GM12878 (cell line): ENCODE measurements at regions not wholly inside any gene's neighbourhood (a gene's known extent, or its start where the extent isn't known, plus 50 kb on each side); places are given as distances from the start of the nearest gene placed in this dataset.

Experiments used
- ATAC-seq: fragments of 200-7000 bp; cut with Tn5 transposase; 3 replicates; pipeline ENCODE4 v1.9.1; 2020; ENCODE audit warnings: mild to moderate bottlenecking, moderate library complexity
- BruUV-seq: library from RNA; stranded (reverse); fragments of 400-500 nt; replicated peaks from 2 replicates; lab custom pipeline; 2021; lab: Mats Ljungman, UMichigan
- CTCF ChIA-PET: fragments of 300-600 bp; sonication (Branson Sonifier 250); formaldehyde crosslinking; extraction: SDS; loops from one replicate; lab custom pipeline; 2021; ENCODE audit warnings: inconsistent platforms; lab: Yijun Ruan, JAX
- POLR2A ChIA-PET: fragments of 350-600 bp; formaldehyde crosslinking; extraction: SDS; loops from one replicate; lab custom pipeline; 2021; ENCODE audit warnings: inconsistent platforms; lab: Charles Lee
- RAD21 ChIA-PET: fragments of 300-600 bp; sonication (Branson Sonifier 250); formaldehyde crosslinking; loops from one replicate; lab custom pipeline; 2023; ENCODE audit warnings: antibody characterized with exemption; ENCODE audit not compliant: unreplicated experiment; lab: Charles Lee
- SMC1A ChIA-PET: fragments of 300-600 bp; sonication (Branson Sonifier 250); formaldehyde crosslinking; loops from one replicate; lab custom pipeline; 2023; ENCODE audit not compliant: unreplicated experiment, uncharacterized antibody; lab: Charles Lee
- DNase-seq: peaks from one replicate; pipeline ENCODE4 v3.0.0-alpha.2; 2011; ENCODE audit warnings: low read depth, low spot score
- FAIRE-seq: peaks from 3 replicates; lab custom pipeline; 2011; peaks lifted over from hg19 to GRCh38; lab: Jason Lieb, UNC
- H2AFZ ChIP-seq: 2 replicates; pipeline ENCODE4 v1.6.0; 2011; ENCODE audit warnings: low read depth, low read length, control low read depth; ENCODE audit not compliant: control insufficient read depth
- H3K27ac ChIP-seq: 2 replicates; pipeline ENCODE4 v1.5.1; 2011; ENCODE audit warnings: control low read depth; ENCODE audit not compliant: control insufficient read depth, insufficient read depth
- H3K27me3 ChIP-seq, 2 experiments: replicated peaks in 1 of 2; 2 replicates each; pipeline versions ENCODE4 v1.6.0 to v1.6.1; 2011; ENCODE audit warnings: low read length in 1 of 2; ENCODE audit not compliant: control insufficient read depth in 2 of 2, insufficient read depth in 2 of 2
- H3K36me3 ChIP-seq, 2 experiments: 2 replicates each; pipeline ENCODE4 v1.5.1; 2011; ENCODE audit warnings: low read length in 1 of 2; ENCODE audit not compliant: control insufficient read depth in 2 of 2, insufficient read depth in 2 of 2
- H3K4me1 ChIP-seq: 2 replicates; pipeline ENCODE4 v1.6.1; 2011; ENCODE audit warnings: mild to moderate bottlenecking, low read length, moderate library complexity, mixed read lengths; ENCODE audit not compliant: control insufficient read depth, insufficient read depth
- H3K4me2 ChIP-seq: 2 replicates; pipeline ENCODE4 v1.6.0; 2011; ENCODE audit warnings: control low read depth; ENCODE audit not compliant: control insufficient read depth, insufficient read depth
- H3K4me3 ChIP-seq: fragments of 200-600 bp; sonication (generic); 2 replicates; pipeline ENCODE4 v1.5.1; 2016
- H3K79me2 ChIP-seq: 2 replicates; pipeline ENCODE4 v1.6.0; 2011; ENCODE audit warnings: low read length; ENCODE audit not compliant: control insufficient read depth, insufficient read depth
- H3K9ac ChIP-seq: 2 replicates; pipeline ENCODE4 v1.8.0; 2011; ENCODE audit warnings: low read length, control low read depth, mixed read lengths; ENCODE audit not compliant: control insufficient read depth, insufficient read depth
- H3K9me3 ChIP-seq: replicated peaks from 3 replicates; pipeline ENCODE4 v1.5.1; 2011; ENCODE audit warnings: mild to moderate bottlenecking, low read length; ENCODE audit not compliant: control insufficient read depth, insufficient read depth
- H4K20me1 ChIP-seq: 2 replicates; pipeline ENCODE4 v1.6.0; 2011; ENCODE audit not compliant: control insufficient read depth, insufficient read depth
- CHD1 ChIP-seq: IDR thresholded peaks from 2 replicates; pipeline ENCODE4 v1.6.1; 2012; ENCODE audit warnings: low read depth, low read length, improper control_type of control experiment
- CREM ChIP-seq: IDR thresholded peaks from 2 replicates; pipeline ENCODE4 v1.6.1; 2014; ENCODE audit warnings: antibody characterized with exemption, low read depth
- DPF2 ChIP-seq: fragments of 450-650 bp; IDR thresholded peaks from 2 replicates; pipeline ENCODE4 v1.6.1; 2017; ENCODE audit warnings: mild to moderate bottlenecking
- EGR1 ChIP-seq, 2 experiments: IDR thresholded peaks; 1 replicate in 1 of 2; 2 replicates in 1 of 2; pipeline ENCODE4 v1.6.1; 2011 to 2012; ENCODE audit warnings: low read depth in 2 of 2, low read length in 2 of 2, borderline replicate concordance in 1 of 2, mild to moderate bottlenecking in 1 of 2, moderate library complexity in 1 of 2
- KAT2A ChIP-seq: conservative IDR thresholded peaks from 2 replicates; pipeline ENCODE4 v1.6.1; 2011; ENCODE audit warnings: low read depth, low read length; ENCODE audit not compliant: control insufficient read depth
- KLF5 ChIP-seq: fragments of 450-650 bp; IDR thresholded peaks from 2 replicates; pipeline ENCODE4 v1.6.1; 2014; ENCODE audit warnings: mild to moderate bottlenecking; ENCODE audit not compliant: partially characterized antibody
- LARP7 ChIP-seq: fragments of 450-650 bp; IDR thresholded peaks from 2 replicates; pipeline ENCODE4 v1.6.1; 2017; ENCODE audit warnings: mild to moderate bottlenecking
- NFXL1 ChIP-seq: fragments of 450-650 bp; IDR thresholded peaks from 2 replicates; pipeline ENCODE4 v1.6.1; 2017; ENCODE audit warnings: antibody characterized with exemption, mild to moderate bottlenecking, borderline replicate concordance
- NR2C2 ChIP-seq: IDR thresholded peaks from 2 replicates; pipeline ENCODE4 v1.6.1; 2011; ENCODE audit warnings: borderline replicate concordance, low read depth; ENCODE audit not compliant: control insufficient read depth, insufficient read length
- NR2F1 ChIP-seq: fragments of 450-650 bp; conservative IDR thresholded peaks from 2 replicates; pipeline ENCODE4 v1.6.1; 2017; ENCODE audit warnings: mild to moderate bottlenecking
- SMARCA5 ChIP-seq: fragments of 450-650 bp; IDR thresholded peaks from 2 replicates; pipeline ENCODE4 v1.6.1; 2017; ENCODE audit warnings: mild to moderate bottlenecking
- SP1 ChIP-seq: IDR thresholded peaks from one replicate; pipeline ENCODE4 v1.6.1; 2011; ENCODE audit warnings: low read depth, low read length
- SRF ChIP-seq, 2 experiments: IDR thresholded peaks; 2 replicates each; pipeline ENCODE4 v1.6.1; 2011; ENCODE audit warnings: low read depth in 2 of 2, low read length in 2 of 2, mild to moderate bottlenecking in 1 of 2, moderate library complexity in 1 of 2
- TCF7 ChIP-seq: IDR thresholded peaks from 2 replicates; pipeline ENCODE4 v1.6.1; 2014; ENCODE audit warnings: antibody characterized with exemption, borderline replicate concordance
- ZBED1 ChIP-seq: IDR thresholded peaks from 2 replicates; pipeline ENCODE4 v1.6.1; 2016; ENCODE audit warnings: borderline replicate concordance
- WGBS: methylation state at CpG from one replicate; pipeline ENCODE4 v1.1.6; 2016; ENCODE audit warnings: low lambda C conversion rate; ENCODE audit not compliant: insufficient replicate concordance, insufficient coverage; ENCODE audit errors: missing lambda C conversion rate; 5-methylcytosine and 5-hydroxymethylcytosine counted together
- in situ Hi-C: fragments of 300-500 bp; cut with MboI; formaldehyde crosslinking; loops from 9 replicates; pipeline ENCODE4 v1.14.3; 2018; ENCODE audit warnings: mixed read lengths
- intact Hi-C: fragments of 100-400 bp; cut with micrococcal nuclease; formaldehyde crosslinking; loops from one replicate; pipeline ENCODE4 v1.14.2; 2022; ENCODE audit not compliant: unreplicated experiment
- TF ChIP-seq, protein P1 (sequence below): fragments of 450-650 bp; IDR thresholded peaks from 2 replicates; pipeline ENCODE4 v1.6.1; 2018; ENCODE audit warnings: mild to moderate bottlenecking, low read depth, moderate library complexity; ENCODE audit not compliant: partially characterized antibody
- TF ChIP-seq, protein P2 (sequence below): IDR thresholded peaks from 2 replicates; pipeline ENCODE4 v1.6.1; 2011; ENCODE audit warnings: low read depth, low read length, improper control_type of control experiment, borderline replicate concordance
- TF ChIP-seq, protein P3 (sequence below): fragments of 450-650 bp; IDR thresholded peaks from 2 replicates; pipeline ENCODE4 v1.6.1; 2017; ENCODE audit warnings: low read depth, mild to moderate bottlenecking, moderate library complexity

DNA sequence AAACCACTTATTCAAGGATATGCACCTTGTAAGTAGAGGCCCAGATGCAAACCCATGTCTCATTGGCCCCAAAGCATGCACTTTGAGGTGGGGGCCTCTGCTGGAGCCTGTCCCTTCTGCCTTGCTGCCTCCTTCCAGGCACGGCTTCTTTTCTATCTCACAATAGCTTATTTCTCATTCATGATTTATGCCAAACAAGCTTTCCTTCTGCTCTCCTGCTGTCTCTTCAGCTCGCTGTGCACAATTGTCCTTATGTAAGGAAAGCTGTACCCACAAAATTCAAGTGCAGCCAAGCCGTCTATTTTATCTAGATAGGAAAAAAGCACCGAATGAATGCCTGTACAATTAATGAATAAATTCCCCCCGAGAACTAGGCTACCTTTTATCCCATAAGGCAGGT is 124.8 kb upstream of the PACRGL start:
- Histone ChIP-seq H3K36me3 (no peaks in the 10 kb centered on the region), H2AFZ (no peak overlapping the region), H3K4me1 (no peaks in the 10 kb centered on the region), H3K9ac (no peak overlapping the region), H3K79me2 (no peaks in the 10 kb centered on the region), H3K27me3 (no peaks in the 10 kb centered on the region), H3K4me2 (no peak overlapping the region), H3K9me3 (no peaks in the 10 kb centered on the region), H3K4me3 (no peak overlapping the region), H4K20me1 (no peaks in the 10 kb centered on the region), H3K27ac (no peak overlapping the region)
- intact Hi-C loops: no loop called here
- in situ Hi-C loops: no loop called here
- no peak for DNase-seq
- SMC1A ChIA-PET: no interaction called here
- POLR2A ChIA-PET: interaction anchor here (0.6 kb wide), 1 partner anchor 45 kb away, joined by 3 read pairs; no protein-coding TSS in a partner anchor
- TF ChIP-seq TCF7 (no peak), CREM (no peak), KAT2A (no peak), SRF (IDR thresholded peaks at IDR 0.05; ENCODE audit: low read depth in 2 of 2, low read length in 2 of 2) (no peak), KLF5 (no peak), SP1 (no peak), NR2C2 (no peak), NFXL1 (no peak), LARP7 (no peak), CHD1 (no peak), DPF2 (no peak), EGR1 (IDR thresholded peaks at IDR 0.05; ENCODE audit: borderline replicate concordance in 1 of 2, low read depth in 2 of 2, low read length in 2 of 2) (no peak), NR2F1 (no peak), SMARCA5 (no peak), ZBED1 (no peak)
- TF ChIP-seq, protein P1, sequence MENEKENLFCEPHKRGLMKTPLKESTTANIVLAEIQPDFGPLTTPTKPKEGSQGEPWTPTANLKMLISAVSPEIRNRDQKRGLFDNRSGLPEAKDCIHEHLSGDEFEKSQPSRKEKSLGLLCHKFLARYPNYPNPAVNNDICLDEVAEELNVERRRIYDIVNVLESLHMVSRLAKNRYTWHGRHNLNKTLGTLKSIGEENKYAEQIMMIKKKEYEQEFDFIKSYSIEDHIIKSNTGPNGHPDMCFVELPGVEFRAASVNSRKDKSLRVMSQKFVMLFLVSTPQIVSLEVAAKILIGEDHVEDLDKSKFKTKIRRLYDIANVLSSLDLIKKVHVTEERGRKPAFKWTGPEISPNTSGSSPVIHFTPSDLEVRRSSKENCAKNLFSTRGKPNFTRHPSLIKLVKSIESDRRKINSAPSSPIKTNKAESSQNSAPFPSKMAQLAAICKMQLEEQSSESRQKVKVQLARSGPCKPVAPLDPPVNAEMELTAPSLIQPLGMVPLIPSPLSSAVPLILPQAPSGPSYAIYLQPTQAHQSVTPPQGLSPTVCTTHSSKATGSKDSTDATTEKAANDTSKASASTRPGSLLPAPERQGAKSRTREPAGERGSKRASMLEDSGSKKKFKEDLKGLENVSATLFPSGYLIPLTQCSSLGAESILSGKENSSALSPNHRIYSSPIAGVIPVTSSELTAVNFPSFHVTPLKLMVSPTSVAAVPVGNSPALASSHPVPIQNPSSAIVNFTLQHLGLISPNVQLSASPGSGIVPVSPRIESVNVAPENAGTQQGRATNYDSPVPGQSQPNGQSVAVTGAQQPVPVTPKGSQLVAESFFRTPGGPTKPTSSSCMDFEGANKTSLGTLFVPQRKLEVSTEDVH: no peak
- TF ChIP-seq, protein P2, sequence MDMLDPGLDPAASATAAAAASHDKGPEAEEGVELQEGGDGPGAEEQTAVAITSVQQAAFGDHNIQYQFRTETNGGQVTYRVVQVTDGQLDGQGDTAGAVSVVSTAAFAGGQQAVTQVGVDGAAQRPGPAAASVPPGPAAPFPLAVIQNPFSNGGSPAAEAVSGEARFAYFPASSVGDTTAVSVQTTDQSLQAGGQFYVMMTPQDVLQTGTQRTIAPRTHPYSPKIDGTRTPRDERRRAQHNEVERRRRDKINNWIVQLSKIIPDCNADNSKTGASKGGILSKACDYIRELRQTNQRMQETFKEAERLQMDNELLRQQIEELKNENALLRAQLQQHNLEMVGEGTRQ: no peak
- TF ChIP-seq, protein P3, sequence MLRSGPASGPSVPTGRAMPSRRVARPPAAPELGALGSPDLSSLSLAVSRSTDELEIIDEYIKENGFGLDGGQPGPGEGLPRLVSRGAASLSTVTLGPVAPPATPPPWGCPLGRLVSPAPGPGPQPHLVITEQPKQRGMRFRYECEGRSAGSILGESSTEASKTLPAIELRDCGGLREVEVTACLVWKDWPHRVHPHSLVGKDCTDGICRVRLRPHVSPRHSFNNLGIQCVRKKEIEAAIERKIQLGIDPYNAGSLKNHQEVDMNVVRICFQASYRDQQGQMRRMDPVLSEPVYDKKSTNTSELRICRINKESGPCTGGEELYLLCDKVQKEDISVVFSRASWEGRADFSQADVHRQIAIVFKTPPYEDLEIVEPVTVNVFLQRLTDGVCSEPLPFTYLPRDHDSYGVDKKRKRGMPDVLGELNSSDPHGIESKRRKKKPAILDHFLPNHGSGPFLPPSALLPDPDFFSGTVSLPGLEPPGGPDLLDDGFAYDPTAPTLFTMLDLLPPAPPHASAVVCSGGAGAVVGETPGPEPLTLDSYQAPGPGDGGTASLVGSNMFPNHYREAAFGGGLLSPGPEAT: no peak
- FAIRE-seq: no peak
- CTCF ChIA-PET: no interaction called here
- no TSS peak for BruUV-seq
- no peak for ATAC-seq
- WGBS: 38% methylated on average over 5 of the region's 5 CpGs
- RAD21 ChIA-PET: no interaction called here
